Neural cell (in vitro differentiated cells): ENCODE measurements at regions not wholly inside any gene's neighbourhood (a gene's known extent, or its start where the extent isn't known, plus 50 kb on each side); places are given as distances from the start of the nearest gene placed in this dataset.

Source experiments
- H2AFZ ChIP-seq: fragments of 200-600, 300-800 bp; sonication (generic), shearing (Covaris generic); 2 replicates; pipeline ENCODE4 v1.6.0; 2014; ENCODE audit warnings: low read depth, mild to moderate bottlenecking, antibody characterized with exemption, low read length, moderate library complexity
- H3F3A ChIP-seq: fragments of 200-600 bp; shearing (Covaris generic); 2 replicates; pipeline ENCODE4 v1.6.1; 2016; ENCODE audit warnings: mild to moderate bottlenecking, moderate library complexity, mixed read lengths, antibody characterized with exemption, low read length; ENCODE audit not compliant: insufficient read depth, poor library complexity, severe bottlenecking
- H3K27ac ChIP-seq: fragments of 200-600, 300-800 bp; sonication (generic), shearing (Covaris generic); 2 replicates; pipeline ENCODE4 v1.5.1; 2014; ENCODE audit warnings: mild to moderate bottlenecking, low read length, moderate library complexity
- H3K27me3 ChIP-seq: fragments of 300-800, 200-600 bp; sonication (generic), shearing (Covaris generic); 2 replicates; pipeline ENCODE4 v1.6.0; 2014; ENCODE audit warnings: mild to moderate bottlenecking, low read depth, low read length, moderate library complexity; ENCODE audit not compliant: insufficient read depth
- H3K36me3 ChIP-seq: fragments of 300-800, 200-600 bp; sonication (generic), shearing (Covaris generic); 2 replicates; pipeline ENCODE4 v1.5.1; 2014; ENCODE audit warnings: mild to moderate bottlenecking, antibody characterized with exemption, low read length, moderate library complexity; ENCODE audit not compliant: insufficient read depth
- H3K4me2 ChIP-seq: fragments of 300-800, 200-600 bp; sonication (generic), shearing (Covaris generic); 2 replicates; pipeline ENCODE4 v1.6.0; 2014; ENCODE audit warnings: mild to moderate bottlenecking, low read length
- H3K4me3 ChIP-seq: fragments of 300-800, 200-600 bp; sonication (generic), shearing (Covaris generic); 2 replicates; pipeline ENCODE4 v1.5.1; 2014; ENCODE audit warnings: mild to moderate bottlenecking, low read length, moderate library complexity
- H3K79me2 ChIP-seq: fragments of 200-600 bp; shearing (Covaris generic); replicated peaks from 2 replicates; pipeline ENCODE4 v1.6.0; 2014; ENCODE audit warnings: mild to moderate bottlenecking, low read length, moderate library complexity; ENCODE audit not compliant: insufficient read depth
- H3K9ac ChIP-seq: fragments of 300-800, 200-600 bp; sonication (generic), shearing (Covaris generic); 2 replicates; pipeline ENCODE4 v1.6.1; 2016; ENCODE audit warnings: mild to moderate bottlenecking, low read length, mixed read lengths
- H3K9me2 ChIP-seq: fragments of 200-600 bp; shearing (Covaris generic); 2 replicates; pipeline ENCODE4 v1.6.1; 2016; ENCODE audit warnings: mild to moderate bottlenecking, low read length, mixed read lengths; ENCODE audit not compliant: insufficient read depth
- H3K9me3 ChIP-seq: fragments of 200-600, 300-800 bp; sonication (generic), shearing (Covaris generic); 2 replicates; pipeline ENCODE4 v1.6.1; 2016; ENCODE audit warnings: mild to moderate bottlenecking, mixed run types, low read length, moderate library complexity, mixed read lengths
- H4K20me1 ChIP-seq: fragments of 200-600 bp; shearing (Covaris generic); 2 replicates; pipeline ENCODE4 v1.6.1; 2016; ENCODE audit warnings: mild to moderate bottlenecking, mixed run types; ENCODE audit not compliant: insufficient read depth
- CTCF ChIP-seq: fragments of 450-650 bp; IDR thresholded peaks from 2 replicates; pipeline ENCODE4 v1.5.1; 2014; ENCODE audit warnings: antibody characterized with exemption, mild to moderate bottlenecking, moderate library complexity; ENCODE audit not compliant: poor library complexity, severe bottlenecking
- EP300 ChIP-seq: fragments of 450-650 bp; conservative IDR thresholded peaks from 2 replicates; pipeline ENCODE4 v1.6.1; 2014; ENCODE audit warnings: antibody characterized with exemption, mild to moderate bottlenecking, moderate library complexity; ENCODE audit not compliant: poor library complexity, severe bottlenecking
- EZH2 ChIP-seq: fragments of 200-600, 300-800 bp; shearing (Covaris generic), sonication (generic); IDR thresholded peaks from 2 replicates; pipeline ENCODE4 v1.6.1; 2014; ENCODE audit warnings: antibody characterized with exemption, low read length, borderline replicate concordance, mild to moderate bottlenecking; ENCODE audit not compliant: insufficient read depth, poor library complexity, severe bottlenecking
- MXI1 ChIP-seq: fragments of 450-650 bp; conservative IDR thresholded peaks from 2 replicates; pipeline ENCODE4 v1.6.1; 2014; ENCODE audit warnings: antibody characterized with exemption, mild to moderate bottlenecking; ENCODE audit not compliant: poor library complexity, severe bottlenecking
- POLR2AphosphoS5 ChIP-seq: IDR thresholded peaks from 2 replicates; pipeline ENCODE4 v1.6.1; 2012
- RAD21 ChIP-seq: fragments of 450-650 bp; conservative IDR thresholded peaks from 2 replicates; pipeline ENCODE4 v1.6.1; 2014; ENCODE audit warnings: antibody characterized with exemption, mild to moderate bottlenecking, moderate library complexity
- REST ChIP-seq: IDR thresholded peaks from 2 replicates; pipeline ENCODE4 v1.6.1; 2012; ENCODE audit warnings: borderline replicate concordance
- SMC3 ChIP-seq: fragments of 450-650 bp; conservative IDR thresholded peaks from 2 replicates; pipeline ENCODE4 v1.6.1; 2014; ENCODE audit warnings: antibody characterized with exemption, mild to moderate bottlenecking, moderate library complexity; ENCODE audit not compliant: poor library complexity
- TAF1 ChIP-seq: IDR thresholded peaks from 2 replicates; pipeline ENCODE4 v1.6.1; 2012; ENCODE audit warnings: low read depth

GRCh38 chr6:21826023-21826422, 232.5 kb downstream of the SOX4 start:
- Histone ChIP-seq H3K9me3 (no peaks in the 10 kb centered on the region), H3K27ac (no peak overlapping the region), H3K9me2 (no peaks in the 10 kb centered on the region), H2AFZ (no peak overlapping the region), H3K9ac (no peak overlapping the region), H3K4me2 (no peak overlapping the region), H3K36me3 (no peaks in the 10 kb centered on the region), H3F3A (no peaks in the 10 kb centered on the region), H3K79me2 (peaks cover 8% of the 10 kb centered on the region), H4K20me1 (no peaks in the 10 kb centered on the region), H3K27me3 (no peaks in the 10 kb centered on the region), H3K4me3 (no peak overlapping the region)
- TF ChIP-seq EP300 = no peak
- TF ChIP-seq SMC3 = no peak
- no peak for TF ChIP-seq POLR2AphosphoS5

- TF ChIP-seq RAD21 (no peak), EZH2 (no peak), CTCF (no peak), POLR2AphosphoS5 (no peak), REST (no peak), MXI1 (no peak), EP300 (no peak), SMC3 (no peak), TAF1 (no peak)
- no peak overlapping the region for H3K27ac ChIP-seq
- H3K4me2 ChIP-seq = no peak overlapping the region
- H3K27me3 ChIP-seq = no peaks in the 10 kb centered on the region
- no peak overlapping the region for H3K4me3 ChIP-seq
- H3K9ac ChIP-seq = no peak overlapping the region
- no peaks in the 10 kb centered on the region for H4K20me1 ChIP-seq
- no peak overlapping the region for H2AFZ ChIP-seq
- H3K79me2 ChIP-seq = peaks cover 8% of the 10 kb centered on the region
- H3K9me3 ChIP-seq = no peaks in the 10 kb centered on the region
- H3K36me3 ChIP-seq = no peaks in the 10 kb centered on the region
- H3F3A ChIP-seq = peaks cover under 1% of the 10 kb centered on the region
- H3K9me2 ChIP-seq = no peaks in the 10 kb centered on the region
These were observed 233.4 kb downstream of the SOX4 start for GRCh38 chr6:21826904-21827303.
